Memory B cell (primary cell): ENCODE measurements at regions not wholly inside any gene's neighbourhood (a gene's known extent, or its start where the extent isn't known, plus 50 kb on each side); places are given as distances from the start of the nearest gene placed in this dataset.

Experiments
- ATAC-seq: fragments of 150-1000 bp; cut with Tn5 transposase; 2 replicates; pipeline ENCODE4 v1.10.0; 2021; ENCODE audit warnings: low read depth, mild to moderate bottlenecking, moderate library complexity
- DNase-seq, 2 donors: peaks; one replicate each; pipeline ENCODE4 v3.0.0; 2022; ENCODE audit warnings: low spot score in 2 of 2
- H3K27ac Mint-ChIP-seq: one replicate; pipeline ENCODE4 v1.8.0; 2022; ENCODE audit warnings: mild to moderate bottlenecking, moderate library complexity, mixed read lengths
- H3K27me3 Mint-ChIP-seq: one replicate; pipeline ENCODE4 v1.8.0; 2022; ENCODE audit warnings: mixed read lengths
- H3K36me3 Mint-ChIP-seq: one replicate; pipeline ENCODE4 v1.8.0; 2022; ENCODE audit warnings: mild to moderate bottlenecking, mixed read lengths
- H3K4me1 Mint-ChIP-seq: one replicate; pipeline ENCODE4 v1.8.0; 2022; ENCODE audit warnings: mixed read lengths
- H3K4me3 Mint-ChIP-seq: one replicate; pipeline ENCODE4 v1.8.0; 2022; ENCODE audit warnings: mild to moderate bottlenecking, moderate library complexity, mixed read lengths
- H3K9me3 Mint-ChIP-seq: one replicate; pipeline ENCODE4 v1.8.0; 2022; ENCODE audit warnings: mixed read lengths

GRCh38 chr16:76204249-76204648 lies 73.0 kb upstream of the CNTNAP4 start:
- no peak overlapping the region for H3K27ac Mint-ChIP-seq
- H3K4me3 Mint-ChIP-seq = no peak overlapping the region
- peaks cover 7% of the 10 kb centered on the region for H3K9me3 Mint-ChIP-seq
- H3K4me1 Mint-ChIP-seq = no peaks in the 10 kb centered on the region
- DNase-seq = no peak
- no peak for ATAC-seq
- no peaks in the 10 kb centered on the region for H3K27me3 Mint-ChIP-seq
- H3K36me3 Mint-ChIP-seq = no peaks in the 10 kb centered on the region

- H3K4me3 Mint-ChIP-seq = no peak overlapping the region
- no peak for ATAC-seq
- no peaks in the 10 kb centered on the region for H3K27me3 Mint-ChIP-seq
- H3K9me3 Mint-ChIP-seq = peaks cover 11% of the 10 kb centered on the region
- H3K36me3 Mint-ChIP-seq = no peaks in the 10 kb centered on the region
- DNase-seq = no peak
- no peaks in the 10 kb centered on the region for H3K4me1 Mint-ChIP-seq
- no peak overlapping the region for H3K27ac Mint-ChIP-seq
These were observed 69.9 kb upstream of the CNTNAP4 start for GRCh38 chr16:76207270-76207669.

- ATAC-seq = no peak
- no peaks in the 10 kb centered on the region for H3K27me3 Mint-ChIP-seq
These were observed 67.0 kb upstream of the CNTNAP4 start for GRCh38 chr16:76210157-76210556.

GRCh38 chr16:76213860-76214259 lies 63.3 kb upstream of the CNTNAP4 start:
- Mint-ChIP-seq H3K36me3 (no peaks in the 10 kb centered on the region), H3K4me3 (no peak overlapping the region), H3K4me1 (no peaks in the 10 kb centered on the region), H3K9me3 (peaks cover 9% of the 10 kb centered on the region), H3K27ac (no peak overlapping the region), H3K27me3 (no peaks in the 10 kb centered on the region)
- ATAC-seq (no peak), DNase-seq (no peak)

More at GRCh38 chr16:76210157-76210556, 67.0 kb upstream of the CNTNAP4 start:
- Mint-ChIP-seq H3K4me1 (no peaks in the 10 kb centered on the region), H3K4me3 (no peak overlapping the region), H3K27ac (no peak overlapping the region), H3K36me3 (no peaks in the 10 kb centered on the region), H3K9me3 (peaks cover 9% of the 10 kb centered on the region)
- DNase-seq = no peak

GRCh38 chr16:76214856-76215255 lies 62.3 kb upstream of the CNTNAP4 start:
- ATAC-seq (no peak), DNase-seq (no peak)
- Mint-ChIP-seq H3K4me3 (no peak overlapping the region), H3K27me3 (no peaks in the 10 kb centered on the region), H3K27ac (no peak overlapping the region), H3K9me3 (peaks cover 9% of the 10 kb centered on the region), H3K36me3 (no peaks in the 10 kb centered on the region), H3K4me1 (no peaks in the 10 kb centered on the region)

GRCh38 chr16:76222087-76222486 lies 55.1 kb upstream of the CNTNAP4 start:
- no peak for ATAC-seq
- no peaks in the 10 kb centered on the region for H3K27me3 Mint-ChIP-seq
- no peaks in the 10 kb centered on the region for H3K36me3 Mint-ChIP-seq
- no peak overlapping the region for H3K4me3 Mint-ChIP-seq
- no peak for DNase-seq
- H3K9me3 Mint-ChIP-seq = no peaks in the 10 kb centered on the region
- no peaks in the 10 kb centered on the region for H3K4me1 Mint-ChIP-seq
- H3K27ac Mint-ChIP-seq = no peak overlapping the region

- H3K9me3 Mint-ChIP-seq = no peaks in the 10 kb centered on the region
- H3K36me3 Mint-ChIP-seq = no peaks in the 10 kb centered on the region
- no peaks in the 10 kb centered on the region for H3K27me3 Mint-ChIP-seq
- DNase-seq (no peak), ATAC-seq (no peak)
- no peak overlapping the region for H3K4me3 Mint-ChIP-seq
- no peaks in the 10 kb centered on the region for H3K4me1 Mint-ChIP-seq
- H3K27ac Mint-ChIP-seq = no peak overlapping the region
These were observed 54.3 kb upstream of the CNTNAP4 start for GRCh38 chr16:76222853-76223252.

- Mint-ChIP-seq H3K27ac (no peak overlapping the region), H3K27me3 (no peaks in the 10 kb centered on the region), H3K4me1 (no peaks in the 10 kb centered on the region), H3K4me3 (no peak overlapping the region), H3K36me3 (no peaks in the 10 kb centered on the region), H3K9me3 (peaks cover 3% of the 10 kb centered on the region)
- no peak for DNase-seq
- no peak for ATAC-seq
These were observed 51.2 kb upstream of the CNTNAP4 start for GRCh38 chr16:76226011-76226410.

GRCh38 chr16:76226481-76226880 lies 50.7 kb upstream of the CNTNAP4 start:
- no peak overlapping the region for H3K27ac Mint-ChIP-seq
- H3K4me3 Mint-ChIP-seq = no peak overlapping the region
- no peak for DNase-seq
- H3K9me3 Mint-ChIP-seq = peaks cover 5% of the 10 kb centered on the region
- H3K36me3 Mint-ChIP-seq = no peaks in the 10 kb centered on the region
- H3K27me3 Mint-ChIP-seq = no peaks in the 10 kb centered on the region
- no peaks in the 10 kb centered on the region for H3K4me1 Mint-ChIP-seq
- ATAC-seq = no peak
